Ishikawa (cell line): ENCODE measurements at regions not wholly inside any gene's neighbourhood (a gene's known extent, or its start where the extent isn't known, plus 50 kb on each side); places are given as distances from the start of the nearest gene placed in this dataset.

ENCODE experiments used
- EGR1 ChIP-seq: IDR thresholded peaks from 2 replicates; pipeline ENCODE4 v1.6.1; 2012
- EP300 ChIP-seq: IDR thresholded peaks from 2 replicates; pipeline ENCODE4 v1.6.1; 2012; ENCODE audit warnings: borderline replicate concordance
- FOXM1 ChIP-seq: IDR thresholded peaks from 2 replicates; pipeline ENCODE4 v1.6.1; 2012; ENCODE audit warnings: low read depth, borderline replicate concordance
- MAX ChIP-seq: IDR thresholded peaks from 2 replicates; pipeline ENCODE4 v1.6.1; 2012
- NFIC ChIP-seq: IDR thresholded peaks from 2 replicates; pipeline ENCODE4 v1.6.1; 2012
- RAD21 ChIP-seq: IDR thresholded peaks from 2 replicates; pipeline ENCODE4 v1.6.1; 2012; ENCODE audit warnings: low read depth
- TCF12 ChIP-seq: IDR thresholded peaks from 2 replicates; pipeline ENCODE4 v1.6.1; 2012; ENCODE audit warnings: low read depth
- TEAD4 ChIP-seq: IDR thresholded peaks from 2 replicates; pipeline ENCODE4 v1.6.1; 2012
- YY1 ChIP-seq: IDR thresholded peaks from 2 replicates; pipeline ENCODE4 v1.6.1; 2012; ENCODE audit warnings: low read depth
- TF ChIP-seq, protein P1 (sequence below): IDR thresholded peaks from 2 replicates; pipeline ENCODE4 v1.6.1; 2012; ENCODE audit warnings: low read depth, mild to moderate bottlenecking

- TF ChIP-seq MAX = no peak
- TF ChIP-seq RAD21 = peak; percentile 75
- no peak for TF ChIP-seq EGR1
- TF ChIP-seq, protein P1, sequence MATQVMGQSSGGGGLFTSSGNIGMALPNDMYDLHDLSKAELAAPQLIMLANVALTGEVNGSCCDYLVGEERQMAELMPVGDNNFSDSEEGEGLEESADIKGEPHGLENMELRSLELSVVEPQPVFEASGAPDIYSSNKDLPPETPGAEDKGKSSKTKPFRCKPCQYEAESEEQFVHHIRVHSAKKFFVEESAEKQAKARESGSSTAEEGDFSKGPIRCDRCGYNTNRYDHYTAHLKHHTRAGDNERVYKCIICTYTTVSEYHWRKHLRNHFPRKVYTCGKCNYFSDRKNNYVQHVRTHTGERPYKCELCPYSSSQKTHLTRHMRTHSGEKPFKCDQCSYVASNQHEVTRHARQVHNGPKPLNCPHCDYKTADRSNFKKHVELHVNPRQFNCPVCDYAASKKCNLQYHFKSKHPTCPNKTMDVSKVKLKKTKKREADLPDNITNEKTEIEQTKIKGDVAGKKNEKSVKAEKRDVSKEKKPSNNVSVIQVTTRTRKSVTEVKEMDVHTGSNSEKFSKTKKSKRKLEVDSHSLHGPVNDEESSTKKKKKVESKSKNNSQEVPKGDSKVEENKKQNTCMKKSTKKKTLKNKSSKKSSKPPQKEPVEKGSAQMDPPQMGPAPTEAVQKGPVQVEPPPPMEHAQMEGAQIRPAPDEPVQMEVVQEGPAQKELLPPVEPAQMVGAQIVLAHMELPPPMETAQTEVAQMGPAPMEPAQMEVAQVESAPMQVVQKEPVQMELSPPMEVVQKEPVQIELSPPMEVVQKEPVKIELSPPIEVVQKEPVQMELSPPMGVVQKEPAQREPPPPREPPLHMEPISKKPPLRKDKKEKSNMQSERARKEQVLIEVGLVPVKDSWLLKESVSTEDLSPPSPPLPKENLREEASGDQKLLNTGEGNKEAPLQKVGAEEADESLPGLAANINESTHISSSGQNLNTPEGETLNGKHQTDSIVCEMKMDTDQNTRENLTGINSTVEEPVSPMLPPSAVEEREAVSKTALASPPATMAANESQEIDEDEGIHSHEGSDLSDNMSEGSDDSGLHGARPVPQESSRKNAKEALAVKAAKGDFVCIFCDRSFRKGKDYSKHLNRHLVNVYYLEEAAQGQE = no peak
- TF ChIP-seq NFIC = no peak
- TF ChIP-seq TCF12 = no peak
- no peak for TF ChIP-seq YY1
- no peak for TF ChIP-seq EP300
- TF ChIP-seq FOXM1 = no peak
- TF ChIP-seq TEAD4 = no peak
These were observed 636.0 kb downstream of the BCKDHB start for GRCh38 chr6:80742481-80742880.
